ENCODE measurements at regions not wholly inside any gene's neighbourhood (a gene's known extent, or its start where the extent isn't known, plus 50 kb on each side); places are given as distances from the start of the nearest gene placed in this dataset.

DNA sequence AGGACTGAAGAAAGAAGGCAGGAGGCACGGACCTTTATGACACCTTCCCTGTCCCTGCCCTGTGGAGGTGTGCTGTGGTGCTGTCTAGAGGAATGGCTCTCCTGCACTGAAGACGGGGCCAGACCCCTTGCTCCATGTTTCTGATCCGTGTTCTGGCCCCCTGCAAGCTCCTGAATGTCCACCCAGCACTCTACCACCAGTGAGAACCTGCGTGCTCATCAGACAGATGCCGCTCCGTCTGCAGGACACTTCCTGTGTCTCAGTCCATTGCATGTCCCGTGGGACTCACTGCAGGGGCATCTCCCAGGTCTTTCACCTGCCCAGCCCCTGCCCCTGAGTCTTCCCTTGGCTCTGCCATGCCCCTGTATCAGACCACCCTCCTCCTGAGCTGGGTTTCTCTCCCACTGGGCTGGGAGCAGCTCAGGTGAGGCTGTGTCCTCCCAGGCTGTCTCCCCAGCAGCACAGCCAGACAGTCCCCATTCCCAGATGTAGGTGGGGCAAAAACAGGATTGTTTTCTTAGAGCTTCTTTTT, 278.3 kb upstream of the ZNF32 start:
- DNase-seq, result no peak
- intact Hi-C loops (cut with DNase I), result loop anchor here in 6 of 10 donors (5.0 to 10.0 kb wide), 4 partner anchors 80 to 458 kb away; partner anchors contain the start of gene CXCL12 (in 4 of the 6)
- no peak overlapping the region for H3K4me3 ChIP-seq
- H3K27me3 ChIP-seq, result no peaks in the 10 kb centered on the region
- no peak for ATAC-seq
- no peak overlapping the region for H3K27ac ChIP-seq
- H3K9me3 ChIP-seq, result no peaks in the 10 kb centered on the region
- H3K4me1 ChIP-seq, result peaks cover 0 to 19% (median 8%) of the 10 kb centered on the region in 12 donors
- H3K36me3 ChIP-seq, result no peaks in the 10 kb centered on the region
- 81 to 97% (median 92%) methylated on average over 7 of the region's 7 CpGs for WGBS, 4 donors
- TF ChIP-seq POLR2A (IDR thresholded peaks at IDR 0.05) (no peak), CTCF (IDR thresholded peaks at IDR 0.05) (no peak)

- no peak for TF ChIP-seq CTCF (IDR thresholded peaks at IDR 0.05)
- TF ChIP-seq POLR2A (IDR thresholded peaks at IDR 0.05), result no peak
- Histone ChIP-seq H3K27ac (no peak overlapping the region), H3K9me3 (no peaks in the 10 kb centered on the region), H3K36me3 (no peaks in the 10 kb centered on the region), H3K27me3 (no peaks in the 10 kb centered on the region), H3K4me3 (no peak overlapping the region), H3K4me1 (peaks cover 0 to 20% (median 8%) of the 10 kb centered on the region in 12 donors)
- 96 to 97% (median 97%) methylated on average over 5 of the region's 5 CpGs for WGBS, 4 donors
- intact Hi-C loops (cut with DNase I), result loop anchor here in 6 of 10 donors (5.0 to 10.0 kb wide), 4 partner anchors 81 to 458 kb away; partner anchors contain the start of gene CXCL12 (in 4 of the 6)
- ATAC-seq, result no peak
- no peak for DNase-seq
Observed at GRCh38 chr10:43926371-43926770, 277.7 kb upstream of the ZNF32 start.

DNA sequence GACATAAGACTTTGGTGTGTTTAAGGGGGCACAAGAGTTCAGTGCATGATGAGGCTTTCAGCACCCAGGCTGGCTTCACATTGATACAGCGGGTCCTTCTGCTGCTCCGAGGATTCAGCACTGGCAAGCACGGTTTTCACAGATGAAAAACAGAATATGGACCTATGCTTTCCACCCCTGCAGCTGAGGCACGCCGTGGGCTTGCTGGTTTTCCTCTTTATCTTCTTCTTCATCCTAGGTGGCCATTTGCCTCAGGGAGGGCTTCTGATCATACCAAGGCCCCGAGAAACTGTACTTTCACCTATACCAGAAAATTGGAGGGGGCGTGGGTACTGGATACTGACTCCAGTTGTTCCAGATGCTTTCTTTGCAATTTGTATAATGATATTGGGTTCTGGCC, 277.1 kb upstream of the ZNF32 start:
- H3K36me3 ChIP-seq, result no peaks in the 10 kb centered on the region
- ATAC-seq, result no peak
- peaks cover 0 to 20% (median 8%) of the 10 kb centered on the region in 12 donors for H3K4me1 ChIP-seq
- intact Hi-C loops (cut with DNase I), result loop anchor here in 6 of 10 donors (5.0 to 10.0 kb wide), 4 partner anchors 82 to 459 kb away; partner anchors contain the start of gene CXCL12 (in 4 of the 6)
- no peak for DNase-seq
- H3K27me3 ChIP-seq, result no peaks in the 10 kb centered on the region
- no peak overlapping the region for H3K27ac ChIP-seq
- H3K4me3 ChIP-seq, result no peak overlapping the region
- TF ChIP-seq CTCF (IDR thresholded peaks at IDR 0.05) (no peak), POLR2A (IDR thresholded peaks at IDR 0.05) (no peak)
- WGBS, 4 donors, result 93 to 97% (median 96%) methylated on average over 7 of the region's 7 CpGs
- no peaks in the 10 kb centered on the region for H3K9me3 ChIP-seq

GRCh38 chr10:43923328-43923727, 274.6 kb upstream of the ZNF32 start:
- no peak overlapping the region for H3K4me3 ChIP-seq
- ATAC-seq (no peak), DNase-seq (no peak)
- no peaks in the 10 kb centered on the region for H3K36me3 ChIP-seq
- no peak overlapping the region for H3K27ac ChIP-seq
- intact Hi-C loops (cut with DNase I), result loop anchor here in 6 of 10 donors (10.0 kb wide), 2 partner anchors 391 to 461 kb away; partner anchors contain the start of gene CXCL12 (in 4 of the 6)
- peaks cover 0 to 14% (median 0%) of the 10 kb centered on the region in 12 donors for H3K9me3 ChIP-seq
- TF ChIP-seq CTCF (IDR thresholded peaks at IDR 0.05) (no peak), POLR2A (IDR thresholded peaks at IDR 0.05) (no peak)
- H3K4me1 ChIP-seq, result peaks cover 0 to 15% (median under 1%) of the 10 kb centered on the region in 12 donors
- 38 to 76% (median 69%) methylated on average over 2 of the region's 2 CpGs for WGBS, 4 donors
- no peaks in the 10 kb centered on the region for H3K27me3 ChIP-seq
